GM23248 (cell line): ENCODE measurements at regions not wholly inside any gene's neighbourhood (a gene's known extent, or its start where the extent isn't known, plus 50 kb on each side); places are given as distances from the start of the nearest gene placed in this dataset.

Experiments used
- EZH2 ChIP-seq: fragments of 200-600 bp; sonication (generic); IDR thresholded peaks from 2 replicates; pipeline ENCODE4 v1.6.1; 2018; ENCODE audit warnings: antibody characterized with exemption, mild to moderate bottlenecking; ENCODE audit not compliant: insufficient read depth, poor library complexity, severe bottlenecking
- EZH2phosphoT487 ChIP-seq: fragments of 200-600 bp; sonication (generic); IDR thresholded peaks from 2 replicates; pipeline ENCODE4 v1.6.1; 2018; ENCODE audit warnings: antibody characterized with exemption, moderate library complexity, mild to moderate bottlenecking, low read depth; ENCODE audit not compliant: insufficient read depth

DNA sequence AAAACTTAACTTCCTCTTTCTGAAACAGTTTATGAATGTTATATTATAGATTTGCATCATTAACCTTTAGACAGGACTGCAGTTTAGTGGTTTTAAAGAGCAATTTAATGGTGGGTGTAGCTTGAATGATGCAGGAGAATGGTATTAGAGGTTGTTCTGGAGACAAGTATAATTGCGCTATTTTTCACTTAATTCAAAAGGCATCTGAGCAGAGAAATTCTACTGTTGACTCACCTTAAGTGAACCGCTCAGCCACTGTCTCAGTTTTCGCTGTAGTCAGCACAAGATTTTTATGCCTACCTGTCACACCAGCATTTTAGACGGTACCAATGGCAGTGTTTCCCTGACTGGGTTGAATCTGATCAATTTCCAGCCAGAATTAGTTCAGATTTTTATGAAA, 348.8 kb upstream of the DCBLD2 start:
- TF ChIP-seq EZH2 (no peak), EZH2phosphoT487 (no peak)
